ENCODE measurements at regions not wholly inside any gene's neighbourhood (a gene's known extent, or its start where the extent isn't known, plus 50 kb on each side); places are given as distances from the start of the nearest gene placed in this dataset.

GRCh38 chr6:11398451-11399326, 138.9 kb upstream of the TMEM170B start:
- no peak overlapping the region for H2BK20ac ChIP-seq (ENCODE audit: low read depth, low read length)
- intact Hi-C loops (cut with micrococcal nuclease), result no loop called here
- dilution Hi-C loops (cut with HindIII; ENCODE audit: low sequenced_read_pairs, unreplicated experiment), result no loop called here
- H4K5ac ChIP-seq (ENCODE audit: low read depth, low read length), result no peak overlapping the region
- no peak overlapping the region for H3K23ac ChIP-seq (ENCODE audit: low read depth, low read length)
- no peak overlapping the region for H3K4me2 ChIP-seq (ENCODE audit: low read depth, low read length)
- no peak overlapping the region for H4K8ac ChIP-seq (ENCODE audit: low read depth in 2 of 2, low read length in 2 of 2)
- H4K91ac ChIP-seq (ENCODE audit: insufficient read depth, low read depth, low read length), result no peak overlapping the region
- no peak overlapping the region for H2BK120ac ChIP-seq (ENCODE audit: low read depth, low read length)
- in situ Hi-C loops (cut with MboI; ENCODE audit: low sequenced_read_pairs), result no loop called here
- no peak overlapping the region for H3K18ac ChIP-seq (ENCODE audit: low read depth, low read length)
- no peak overlapping the region for H2AK9ac ChIP-seq (replicated peaks; ENCODE audit: low read depth, low read length, poor library complexity)
- CTCF ChIA-PET, result no interaction called here
- no peaks in the 10 kb centered on the region for H4K20me1 ChIP-seq (ENCODE audit: insufficient read depth, low read length)
- POLR2A ChIA-PET (ENCODE audit: unreplicated experiment), result no interaction called here
- H3K14ac ChIP-seq (replicated peaks; ENCODE audit: low read depth, low read length), result no peak overlapping the region
- no peak overlapping the region for H3K9ac ChIP-seq (ENCODE audit: low read depth, low read length)
- H3K4me1 ChIP-seq (ENCODE audit: control insufficient read depth, insufficient read depth, low read length), result peaks cover 2% of the 10 kb centered on the region; the same call in 1 of the 2 replicates
- no peaks in the 10 kb centered on the region for H3K79me1 ChIP-seq (ENCODE audit: low read depth in 1 of 2, low read length in 2 of 2)
- H3K27me3 ChIP-seq (ENCODE audit: control insufficient read depth, insufficient read depth, low read length), result no peaks in the 10 kb centered on the region; the same call in 1 of the 2 replicates
- H3K4ac ChIP-seq (ENCODE audit: low read depth, low read length), result no peak overlapping the region
- ATAC-seq (ENCODE audit: low read depth) (no peak), DNase-seq (peak; percentile 19)
- H3K36me3 ChIP-seq (ENCODE audit: control insufficient read depth, insufficient read depth, low read length), result no peaks in the 10 kb centered on the region
- no peak overlapping the region for H2BK5ac ChIP-seq (ENCODE audit: low read depth, low read length, poor library complexity, severe bottlenecking)
- TF ChIP-seq CEBPB (IDR thresholded peaks at IDR 0.05; ENCODE audit: low read depth, low read length) (peak; percentile 91), RAD21 (IDR thresholded peaks at IDR 0.05; ENCODE audit: low read length) (no peak), CTCF (conservative IDR thresholded peaks at IDR 0.05; ENCODE audit: low read depth, low read length) (no peak)
- no peaks in the 10 kb centered on the region for H3K9me1 ChIP-seq (ENCODE audit: insufficient read depth, low read length)
- no peak overlapping the region for H3K27ac ChIP-seq (ENCODE audit: insufficient read depth, low read length)
- no TSS peak for BruUV-seq (replicated peaks)
- H3K9me3 ChIP-seq (ENCODE audit: control insufficient read depth, insufficient read depth, low read length), result no peaks in the 10 kb centered on the region
- H2AFZ ChIP-seq (replicated peaks; ENCODE audit: low read length, poor library complexity), result no peak overlapping the region
- no peak overlapping the region for H2AK5ac ChIP-seq (ENCODE audit: low read depth, low read length)
- no peak overlapping the region for H2BK15ac ChIP-seq (ENCODE audit: low read depth, low read length)
- no peak overlapping the region for H3K4me3 ChIP-seq (ENCODE audit: insufficient read depth, low read depth, low read length)
- no peak overlapping the region for H3K56ac ChIP-seq (ENCODE audit: extremely low read depth, insufficient read depth, low read length)
- WGBS, 2 experiments (ENCODE audit: extremely low coverage in 2 of 2, insufficient read length in 1 of 2), result 63% methylated on average over 2 of the region's 6 CpGs; no CpG with 5 or more reads in 1 of the 2 experiments
